SU-DHL-6 (cell line): ENCODE measurements at regions not wholly inside any gene's neighbourhood (a gene's known extent, or its start where the extent isn't known, plus 50 kb on each side); places are given as distances from the start of the nearest gene placed in this dataset.

Source experiments
- H2AFZ ChIP-seq: fragments of 200-600 bp; sonication (generic); 2 replicates; pipeline ENCODE4 v1.6.1; 2014; ENCODE audit warnings: low read depth, mild to moderate bottlenecking, moderate library complexity, mixed read lengths, antibody characterized with exemption, low read length; ENCODE audit not compliant: severe bottlenecking
- H3F3A ChIP-seq: fragments of 200-600 bp; shearing (Covaris generic); 2 replicates; pipeline ENCODE4 v1.6.0; 2016; ENCODE audit warnings: antibody characterized with exemption, mild to moderate bottlenecking; ENCODE audit not compliant: insufficient read depth
- H3K27ac ChIP-seq: fragments of 200-600 bp; sonication (generic); 2 replicates; pipeline ENCODE4 v1.5.1; 2016; ENCODE audit warnings: low read depth, mild to moderate bottlenecking, low read length, moderate library complexity, mixed read lengths
- H3K27me3 ChIP-seq: fragments of 200-600 bp; sonication (generic), shearing (Covaris generic); 2 replicates; pipeline ENCODE4 v1.6.0; 2014; ENCODE audit warnings: mild to moderate bottlenecking, low read length
- H3K36me3 ChIP-seq: fragments of 200-600 bp; sonication (generic); 2 replicates; pipeline ENCODE4 v1.6.1; 2014; ENCODE audit warnings: mild to moderate bottlenecking, low read length, mixed read lengths
- H3K4me2 ChIP-seq: fragments of 300-600, 200-600 bp; shearing (Covaris generic), sonication (generic); 2 replicates; pipeline ENCODE4 v1.6.0; 2014; ENCODE audit warnings: low read length, low read depth, mild to moderate bottlenecking; ENCODE audit not compliant: poor library complexity, severe bottlenecking
- H3K4me3 ChIP-seq: fragments of 200-600 bp; sonication (generic); 2 replicates; pipeline ENCODE4 v1.5.1; 2014; ENCODE audit warnings: antibody characterized with exemption, low read length, mild to moderate bottlenecking, mixed read lengths; ENCODE audit not compliant: insufficient read depth, poor library complexity, severe bottlenecking
- H3K79me2 ChIP-seq: fragments of 200-600 bp; sonication (generic); 2 replicates; pipeline ENCODE4 v1.6.1; 2014; ENCODE audit warnings: mild to moderate bottlenecking, low read length, moderate library complexity; ENCODE audit not compliant: insufficient read depth
- H3K9ac ChIP-seq: fragments of 200-600 bp; sonication (generic); 2 replicates; pipeline ENCODE4 v1.7.0; 2014; ENCODE audit warnings: mild to moderate bottlenecking, low read length
- H3K9me2 ChIP-seq: fragments of 200-600 bp; sonication (generic); replicated peaks from 2 replicates; pipeline ENCODE4 v1.6.1; 2014; ENCODE audit warnings: low read length; ENCODE audit not compliant: insufficient read depth
- H3K9me3 ChIP-seq: fragments of 200-600 bp; sonication (generic); 2 replicates; pipeline ENCODE4 v1.6.1; 2014; ENCODE audit warnings: low read length, mixed read lengths; ENCODE audit not compliant: insufficient read depth
- H4K20me1 ChIP-seq: fragments of 200-600 bp; sonication (generic); 2 replicates; pipeline ENCODE4 v1.6.1; 2014; ENCODE audit warnings: low read depth, mild to moderate bottlenecking, antibody characterized with exemption, low read length, moderate library complexity, mixed read lengths
- CTCF ChIP-seq: fragments of 200-600 bp; sonication (generic); IDR thresholded peaks from one replicate; pipeline ENCODE4 v1.5.1; 2017; ENCODE audit warnings: antibody characterized with exemption, mild to moderate bottlenecking, low read length, moderate library complexity; ENCODE audit not compliant: insufficient read depth, poor library complexity, severe bottlenecking
- EZH2phosphoT487 ChIP-seq: fragments of 200-600 bp; sonication (generic), shearing (Covaris generic); conservative IDR thresholded peaks from 2 replicates; pipeline ENCODE4 v1.6.1; 2018; ENCODE audit warnings: mild to moderate bottlenecking, antibody characterized with exemption, low read length, moderate library complexity, mixed read lengths

- no peaks in the 10 kb centered on the region for H3K9me2 ChIP-seq
- H3K27me3 ChIP-seq, result no peaks in the 10 kb centered on the region
- TF ChIP-seq CTCF (no peak), EZH2phosphoT487 (no peak)
- H3K9ac ChIP-seq, result no peak overlapping the region
- no peaks in the 10 kb centered on the region for H4K20me1 ChIP-seq
- no peak overlapping the region for H2AFZ ChIP-seq
- H3K4me2 ChIP-seq, result no peak overlapping the region
- H3K9me3 ChIP-seq, result no peaks in the 10 kb centered on the region
- H3K4me3 ChIP-seq, result no peak overlapping the region
- H3K36me3 ChIP-seq, result no peaks in the 10 kb centered on the region
- H3K27ac ChIP-seq, result no peak overlapping the region
- no peaks in the 10 kb centered on the region for H3F3A ChIP-seq
- no peaks in the 10 kb centered on the region for H3K79me2 ChIP-seq
These were observed 1127.8 kb downstream of the TUSC7 start for GRCh38 chr3:117837391-117837790.

GRCh38 chr3:117842086-117842485, 1132.5 kb downstream of the TUSC7 start:
- no peak for TF ChIP-seq EZH2phosphoT487
- no peak for TF ChIP-seq CTCF
- no peak overlapping the region for H2AFZ ChIP-seq
- no peaks in the 10 kb centered on the region for H3K79me2 ChIP-seq

GRCh38 chr3:117843356-117843755, 1133.8 kb downstream of the TUSC7 start:
- Histone ChIP-seq H3K27me3 (no peaks in the 10 kb centered on the region), H3K79me2 (no peaks in the 10 kb centered on the region), H3K9me2 (no peaks in the 10 kb centered on the region), H3K4me3 (no peak overlapping the region), H4K20me1 (no peaks in the 10 kb centered on the region), H3K36me3 (no peaks in the 10 kb centered on the region), H3K27ac (no peak overlapping the region), H3F3A (no peaks in the 10 kb centered on the region), H2AFZ (no peak overlapping the region), H3K9me3 (no peaks in the 10 kb centered on the region), H3K4me2 (no peak overlapping the region), H3K9ac (no peak overlapping the region)
- no peak for TF ChIP-seq CTCF
- no peak for TF ChIP-seq EZH2phosphoT487

More at GRCh38 chr3:117842086-117842485, 1132.5 kb downstream of the TUSC7 start:
- no peak overlapping the region for H3K27ac ChIP-seq
- H4K20me1 ChIP-seq, result no peaks in the 10 kb centered on the region
- no peaks in the 10 kb centered on the region for H3F3A ChIP-seq
- no peak overlapping the region for H3K9ac ChIP-seq
- no peaks in the 10 kb centered on the region for H3K9me2 ChIP-seq
- no peak overlapping the region for H3K4me2 ChIP-seq
- H3K36me3 ChIP-seq, result no peaks in the 10 kb centered on the region
- no peak overlapping the region for H3K4me3 ChIP-seq
- no peaks in the 10 kb centered on the region for H3K9me3 ChIP-seq
- H3K27me3 ChIP-seq, result no peaks in the 10 kb centered on the region
